ENCODE measurements at regions not wholly inside any gene's neighbourhood (a gene's known extent, or its start where the extent isn't known, plus 50 kb on each side); places are given as distances from the start of the nearest gene placed in this dataset.

DNA sequence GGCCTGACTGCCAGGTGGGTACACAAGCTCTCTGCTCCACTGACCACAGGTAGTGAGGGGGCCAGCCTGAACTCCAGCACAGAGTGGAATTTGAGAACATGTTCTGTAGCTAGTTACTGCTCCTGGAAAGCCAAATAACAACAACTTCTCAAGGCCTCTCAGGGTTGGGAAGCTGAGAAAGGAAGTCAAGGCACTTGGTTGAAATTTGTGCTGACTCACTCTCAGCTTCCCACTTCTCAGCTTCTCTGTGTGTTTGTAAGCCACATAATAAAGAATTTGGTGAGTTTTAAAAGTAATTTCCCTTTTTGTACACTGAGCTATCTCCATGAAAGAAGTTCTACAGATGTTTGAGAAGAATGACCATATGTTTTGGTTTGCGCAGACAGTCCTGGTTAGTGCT is 234.9 kb downstream of the KTN1 start:
- TF ChIP-seq, protein P1, sequence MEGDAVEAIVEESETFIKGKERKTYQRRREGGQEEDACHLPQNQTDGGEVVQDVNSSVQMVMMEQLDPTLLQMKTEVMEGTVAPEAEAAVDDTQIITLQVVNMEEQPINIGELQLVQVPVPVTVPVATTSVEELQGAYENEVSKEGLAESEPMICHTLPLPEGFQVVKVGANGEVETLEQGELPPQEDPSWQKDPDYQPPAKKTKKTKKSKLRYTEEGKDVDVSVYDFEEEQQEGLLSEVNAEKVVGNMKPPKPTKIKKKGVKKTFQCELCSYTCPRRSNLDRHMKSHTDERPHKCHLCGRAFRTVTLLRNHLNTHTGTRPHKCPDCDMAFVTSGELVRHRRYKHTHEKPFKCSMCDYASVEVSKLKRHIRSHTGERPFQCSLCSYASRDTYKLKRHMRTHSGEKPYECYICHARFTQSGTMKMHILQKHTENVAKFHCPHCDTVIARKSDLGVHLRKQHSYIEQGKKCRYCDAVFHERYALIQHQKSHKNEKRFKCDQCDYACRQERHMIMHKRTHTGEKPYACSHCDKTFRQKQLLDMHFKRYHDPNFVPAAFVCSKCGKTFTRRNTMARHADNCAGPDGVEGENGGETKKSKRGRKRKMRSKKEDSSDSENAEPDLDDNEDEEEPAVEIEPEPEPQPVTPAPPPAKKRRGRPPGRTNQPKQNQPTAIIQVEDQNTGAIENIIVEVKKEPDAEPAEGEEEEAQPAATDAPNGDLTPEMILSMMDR (conservative IDR thresholded peaks at IDR 0.05): no peak
- TF ChIP-seq ZFX (IDR thresholded peaks at IDR 0.05): no peak
